ENCODE measurements at regions not wholly inside any gene's neighbourhood (a gene's known extent, or its start where the extent isn't known, plus 50 kb on each side); places are given as distances from the start of the nearest gene placed in this dataset.
"Not testable (repeated sequence)": the region's sequence is repeated elsewhere in the genome, so short reads cannot be mapped to it uniquely, and the experiment has no call there.

DNA sequence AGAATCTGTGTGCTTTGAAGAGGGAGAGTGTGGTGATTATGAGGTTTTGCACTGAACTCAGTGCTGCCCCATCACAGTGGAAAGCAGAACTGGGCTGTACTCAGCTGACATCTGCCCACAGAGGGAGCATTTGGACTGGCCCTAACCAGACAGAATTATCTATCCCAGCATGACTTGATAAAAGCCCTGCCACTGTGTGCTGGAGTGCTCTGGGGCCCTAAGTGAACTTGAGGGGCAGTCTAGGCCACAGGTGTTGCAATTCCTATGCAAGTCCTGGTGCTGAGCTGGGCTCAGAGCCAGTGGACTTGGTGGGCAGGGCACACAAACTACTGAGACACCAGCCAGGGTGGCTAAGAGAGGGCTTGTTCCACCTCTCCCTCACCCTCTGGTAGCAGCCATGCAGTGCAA lies 269.2 kb upstream of the CTNNB1 start:
- peak in 1 of 2 experiments; percentile 28 for DNase-seq
- Histone ChIP-seq H3K4me1 (peaks cover 6% of the 10 kb centered on the region; the same call in 1 of the 2 replicates), H3K36me3 (no peaks in the 10 kb centered on the region), H3K9me3 (replicated peaks) (no peaks in the 10 kb centered on the region), H3K27ac (no peak overlapping the region), H3K27me3 (no peaks in the 10 kb centered on the region), H3K4me3 (no peak overlapping the region)

DNA sequence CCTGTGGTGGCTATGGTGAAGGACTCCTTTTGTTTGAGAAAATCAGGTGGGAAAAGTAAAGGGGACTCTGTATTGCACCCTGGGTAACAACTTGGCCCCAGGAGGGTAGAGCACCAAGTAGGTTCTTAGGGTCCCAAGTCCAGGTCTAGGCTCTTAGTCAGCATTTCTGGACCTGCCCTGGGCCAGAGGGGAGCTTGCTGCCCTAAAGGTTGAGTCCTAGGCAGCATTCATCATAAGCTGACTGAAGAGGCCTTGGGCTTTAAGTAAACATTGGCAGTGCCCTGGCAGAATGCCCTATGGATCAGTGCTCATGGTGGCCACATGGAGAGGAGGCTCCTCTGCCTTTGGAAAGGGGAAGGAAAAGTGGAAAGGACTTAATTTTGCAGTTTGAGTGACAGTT lies 268.5 kb upstream of the CTNNB1 start:
- DNase-seq = no peak
- no peaks in the 10 kb centered on the region for H3K9me3 ChIP-seq (replicated peaks)
- no peaks in the 10 kb centered on the region for H3K27me3 ChIP-seq
- no peaks in the 10 kb centered on the region for H3K4me1 ChIP-seq
- no peaks in the 10 kb centered on the region for H3K36me3 ChIP-seq
- H3K27ac ChIP-seq = no peak overlapping the region
- H3K4me3 ChIP-seq = no peak overlapping the region

DNA sequence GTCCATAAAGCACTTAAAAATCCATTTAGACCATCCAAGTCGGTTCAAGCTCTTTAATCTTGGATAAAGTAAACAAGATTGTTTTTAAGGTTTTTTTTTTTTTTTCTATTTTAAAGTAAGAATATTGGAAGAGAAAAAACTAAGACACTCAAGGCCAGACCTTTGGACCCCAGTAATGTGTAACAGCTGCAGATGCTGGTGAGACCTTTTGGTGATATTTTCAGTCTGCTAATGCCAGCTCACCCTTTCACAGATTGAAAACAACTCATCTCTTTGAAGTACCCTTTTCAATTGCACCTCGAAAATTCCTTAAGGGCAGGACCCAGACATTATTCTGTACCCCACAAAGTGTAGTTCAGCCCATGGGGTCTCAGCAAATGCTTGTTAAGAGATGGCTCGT lies 260.7 kb upstream of the CTNNB1 start:
- H3K36me3 ChIP-seq = no peaks in the 10 kb centered on the region
- no peak overlapping the region for H3K27ac ChIP-seq
- no peak for DNase-seq
- no peak overlapping the region for H3K4me3 ChIP-seq
- H3K9me3 ChIP-seq (replicated peaks) = no peaks in the 10 kb centered on the region
- no peaks in the 10 kb centered on the region for H3K27me3 ChIP-seq
- no peaks in the 10 kb centered on the region for H3K4me1 ChIP-seq

- no peaks in the 10 kb centered on the region for H3K27me3 ChIP-seq
- no peaks in the 10 kb centered on the region for H3K36me3 ChIP-seq
- no peak overlapping the region for H3K4me3 ChIP-seq
- H3K4me1 ChIP-seq = no peaks in the 10 kb centered on the region
- DNase-seq = no peak
- H3K9me3 ChIP-seq (replicated peaks) = no peaks in the 10 kb centered on the region
- no peak overlapping the region for H3K27ac ChIP-seq
These were observed 260.1 kb upstream of the CTNNB1 start for GRCh38 chr3:40939030-40939740.

- no peak overlapping the region for H3K27ac ChIP-seq
- no peaks in the 10 kb centered on the region for H3K27me3 ChIP-seq
- H3K9me3 ChIP-seq (replicated peaks) = no peaks in the 10 kb centered on the region
- H3K36me3 ChIP-seq = no peaks in the 10 kb centered on the region
- no peaks in the 10 kb centered on the region for H3K4me1 ChIP-seq
- no peak overlapping the region for H3K4me3 ChIP-seq
- DNase-seq = peak in 1 of 2 experiments; percentile 11
These were observed 259.6 kb upstream of the CTNNB1 start for GRCh38 chr3:40939741-40940130.

- H3K36me3 ChIP-seq = no peaks in the 10 kb centered on the region
- no peak overlapping the region for H3K27ac ChIP-seq
- no peaks in the 10 kb centered on the region for H3K27me3 ChIP-seq
- no peaks in the 10 kb centered on the region for H3K9me3 ChIP-seq (replicated peaks)
- DNase-seq = no peak
- H3K4me1 ChIP-seq = no peaks in the 10 kb centered on the region
- H3K4me3 ChIP-seq = no peak overlapping the region
These were observed 258.7 kb upstream of the CTNNB1 start for GRCh38 chr3:40940651-40941050.

DNA sequence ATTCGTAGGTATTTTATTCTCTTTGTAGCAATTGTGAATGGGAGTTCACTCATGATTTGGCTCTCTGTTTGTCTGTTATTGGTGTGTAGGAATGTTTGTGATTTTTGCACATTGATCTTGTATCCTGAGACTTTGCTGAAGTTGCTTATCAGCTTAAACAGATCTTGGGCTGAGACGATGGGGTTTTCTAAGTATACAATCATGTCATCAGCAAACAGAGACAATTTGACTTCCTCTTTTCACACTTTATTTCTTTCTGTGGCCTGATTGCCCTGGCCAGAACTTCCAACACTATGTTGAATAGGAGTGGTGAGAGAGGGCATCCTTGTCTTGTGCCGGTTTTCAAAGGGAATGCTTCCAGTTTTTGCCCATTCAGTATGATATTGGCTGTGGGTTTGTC lies 252.3 kb upstream of the CTNNB1 start:
- not testable (repeated sequence) for H3K4me1 ChIP-seq; H3K4me3 ChIP-seq; H3K9me3 ChIP-seq (replicated peaks); H3K36me3 ChIP-seq; H3K27ac ChIP-seq; DNase-seq; H3K27me3 ChIP-seq

DNA sequence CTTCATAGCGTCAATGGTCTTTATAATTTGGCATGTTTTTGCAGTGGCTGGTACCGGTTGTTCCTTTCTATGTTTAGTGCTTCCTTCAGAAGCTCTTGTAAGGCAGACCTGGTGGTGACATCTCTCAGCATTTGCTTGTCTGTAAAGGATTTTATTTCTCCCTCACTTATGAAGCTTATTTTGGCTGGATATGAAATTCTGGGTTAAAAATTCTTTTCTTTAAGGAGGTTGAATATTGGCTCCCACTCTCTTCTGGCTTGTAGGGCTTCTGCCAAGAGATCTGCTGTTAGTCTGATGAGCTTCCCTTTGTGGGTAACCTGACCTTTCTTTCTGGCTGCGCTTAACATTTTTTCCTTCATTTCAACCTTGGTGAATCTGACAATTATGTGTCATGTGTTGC lies 250.0 kb upstream of the CTNNB1 start:
- H3K27me3 ChIP-seq; H3K36me3 ChIP-seq; H3K27ac ChIP-seq; H3K9me3 ChIP-seq (replicated peaks); H3K4me3 ChIP-seq; DNase-seq; H3K4me1 ChIP-seq: not testable (repeated sequence)

GRCh38 chr3:40951636-40952035 lies 247.7 kb upstream of the CTNNB1 start:
- Histone ChIP-seq H3K27ac (no peak overlapping the region), H3K36me3 (no peaks in the 10 kb centered on the region), H3K9me3 (replicated peaks) (no peaks in the 10 kb centered on the region), H3K27me3 (no peaks in the 10 kb centered on the region), H3K4me3 (no peak overlapping the region), H3K4me1 (0 out of 2 replicates have a peak, but pooled peaks cover 2% of the 10 kb centered on the region)
- peak; percentile 18 to 23 for DNase-seq

DNA sequence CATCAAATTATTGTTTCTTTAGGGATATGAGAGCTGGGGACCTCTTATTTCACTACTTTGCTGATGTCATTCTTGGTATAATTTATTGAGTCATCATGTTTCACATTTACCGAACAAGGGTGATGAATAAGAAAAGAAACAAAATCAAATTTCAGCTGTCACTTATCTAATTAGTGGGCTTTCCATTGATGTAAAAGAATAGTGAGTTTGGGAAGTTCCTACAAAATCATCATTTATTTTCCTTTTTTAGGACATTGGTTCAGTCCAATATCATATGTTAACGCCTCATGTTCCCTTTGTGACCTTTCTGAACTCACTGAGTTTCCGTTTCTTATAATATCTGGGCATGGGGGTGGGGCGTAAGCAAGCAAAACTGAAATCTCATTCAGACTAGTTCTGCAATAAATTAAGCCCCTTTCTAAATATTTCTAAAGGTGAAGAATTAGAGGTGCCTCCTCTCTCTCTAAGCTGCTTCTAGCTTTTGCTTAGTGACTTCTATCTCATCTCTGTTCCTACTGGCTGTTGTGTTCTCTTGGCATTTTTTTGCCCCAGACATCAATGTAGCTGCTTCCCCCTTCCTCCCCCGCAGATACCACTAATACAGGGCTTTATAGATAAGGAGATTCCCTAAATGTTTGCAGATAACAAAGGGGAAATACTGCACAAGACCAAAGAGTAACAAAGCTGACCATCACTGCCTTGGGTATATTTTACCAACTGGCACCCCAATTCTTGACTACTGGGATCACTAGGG lies 238.0 kb upstream of the CTNNB1 start:
- no peak overlapping the region for H3K4me3 ChIP-seq
- H3K9me3 ChIP-seq (replicated peaks) = no peaks in the 10 kb centered on the region
- H3K36me3 ChIP-seq = no peaks in the 10 kb centered on the region
- H3K27ac ChIP-seq = no peak overlapping the region
- H3K27me3 ChIP-seq = no peaks in the 10 kb centered on the region
- DNase-seq = no peak
- H3K4me1 ChIP-seq = no peaks in the 10 kb centered on the region

DNA sequence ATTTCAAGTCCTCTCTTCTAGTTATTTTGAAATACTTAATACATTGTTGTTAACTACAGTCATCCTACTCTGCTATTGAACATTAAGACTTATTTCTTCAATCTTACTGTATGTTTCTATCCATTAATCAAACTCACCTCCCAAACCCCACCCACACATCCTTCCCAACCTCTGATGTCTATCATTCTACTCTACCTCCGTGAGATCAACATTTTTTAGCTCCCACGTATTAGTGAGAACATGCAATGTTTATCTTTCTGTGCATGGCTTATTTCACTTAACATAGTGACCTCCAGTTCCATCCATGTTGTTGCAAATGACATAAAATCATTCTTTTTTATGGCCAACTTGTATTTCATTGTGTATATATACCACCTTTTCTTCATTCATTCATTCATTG lies 236.6 kb upstream of the CTNNB1 start:
- no peak for DNase-seq
- H3K27me3 ChIP-seq = no peaks in the 10 kb centered on the region
- no peaks in the 10 kb centered on the region for H3K9me3 ChIP-seq (replicated peaks)
- H3K4me1 ChIP-seq = no peaks in the 10 kb centered on the region
- H3K27ac ChIP-seq = no peak overlapping the region
- no peak overlapping the region for H3K4me3 ChIP-seq
- no peaks in the 10 kb centered on the region for H3K36me3 ChIP-seq

DNA sequence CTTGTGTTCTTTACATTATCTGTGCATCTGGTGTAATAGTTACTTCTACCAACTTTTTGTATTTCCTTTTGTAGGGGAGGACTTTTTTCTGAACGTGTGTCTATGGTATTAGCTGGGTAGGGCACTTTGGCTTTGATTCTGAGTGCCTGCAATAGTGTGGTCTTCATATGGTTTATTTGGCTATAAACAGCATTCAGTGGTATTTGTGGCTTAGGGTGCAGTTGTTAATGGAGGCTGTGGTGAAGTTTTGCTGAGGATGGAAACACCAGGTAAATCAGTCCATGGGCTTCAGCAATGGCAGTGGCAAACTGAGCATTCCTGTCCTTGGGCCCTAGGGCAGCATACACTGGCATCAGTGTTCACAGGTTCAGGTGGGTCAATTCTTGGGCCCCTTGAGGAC lies 230.6 kb upstream of the CTNNB1 start:
- H3K27ac ChIP-seq = no peak overlapping the region
- no peak overlapping the region for H3K4me3 ChIP-seq
- no peaks in the 10 kb centered on the region for H3K27me3 ChIP-seq
- DNase-seq = no peak
- H3K4me1 ChIP-seq = no peaks in the 10 kb centered on the region
- no peaks in the 10 kb centered on the region for H3K36me3 ChIP-seq
- no peaks in the 10 kb centered on the region for H3K9me3 ChIP-seq (replicated peaks)

DNA sequence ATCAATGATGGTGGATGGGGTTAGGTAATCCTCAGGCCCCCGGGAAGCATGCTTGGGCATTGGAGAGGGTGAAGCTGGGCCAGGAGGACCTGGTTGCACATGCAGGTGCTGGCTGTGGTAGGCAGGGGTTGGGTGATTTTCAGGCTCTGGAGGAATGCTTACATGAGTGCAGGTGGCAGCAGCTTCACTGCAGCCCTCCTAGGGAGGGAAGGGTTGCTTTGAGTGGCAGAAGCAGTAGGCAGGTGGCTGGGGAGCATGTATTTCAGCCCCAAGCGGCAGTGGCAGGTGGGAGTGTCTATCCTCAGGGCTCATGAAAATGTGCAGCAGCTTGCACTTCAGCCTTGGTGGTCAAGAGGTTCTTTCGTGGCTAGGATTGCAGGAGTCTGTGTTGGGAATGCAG lies 230.0 kb upstream of the CTNNB1 start:
- H3K27me3 ChIP-seq = no peaks in the 10 kb centered on the region
- H3K4me3 ChIP-seq = no peak overlapping the region
- H3K27ac ChIP-seq = no peak overlapping the region
- H3K4me1 ChIP-seq = no peaks in the 10 kb centered on the region
- no peaks in the 10 kb centered on the region for H3K9me3 ChIP-seq (replicated peaks)
- H3K36me3 ChIP-seq = no peaks in the 10 kb centered on the region
- DNase-seq = peak in 1 of 2 experiments; percentile 12

DNA sequence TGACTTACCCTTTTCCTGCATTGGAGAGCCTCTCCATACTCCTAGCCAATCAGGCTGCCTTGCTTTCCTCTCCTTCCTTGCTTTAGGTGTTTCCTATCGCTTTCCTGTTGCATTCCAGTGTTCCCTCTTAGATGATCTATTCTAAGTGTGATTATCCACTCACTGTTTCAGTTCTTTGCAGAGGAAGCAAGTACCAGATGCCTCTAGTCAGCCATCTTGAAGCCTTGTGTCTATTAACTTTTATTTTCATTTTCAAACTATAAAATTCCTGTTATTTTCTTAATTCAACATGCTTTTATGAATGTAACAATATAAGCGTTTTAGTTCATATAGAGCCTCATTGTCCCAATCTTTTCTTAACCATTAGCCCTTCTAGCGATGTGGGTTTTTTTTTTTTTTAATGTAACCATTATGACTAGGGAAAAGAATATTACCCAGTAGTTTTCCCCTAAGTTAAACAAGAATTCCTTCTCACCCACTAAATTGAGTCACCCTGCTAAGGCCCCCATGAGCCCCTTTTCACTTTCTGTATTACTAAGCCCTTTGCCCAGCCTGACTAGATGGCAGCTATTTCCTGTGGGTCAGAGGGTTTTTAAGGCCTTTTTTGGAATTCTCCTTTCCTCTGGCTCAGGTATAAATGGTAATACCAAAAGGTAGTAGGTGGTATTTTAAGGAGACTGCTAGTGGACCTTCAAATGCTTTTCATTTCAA lies 229.4 kb upstream of the CTNNB1 start:
- H3K27me3 ChIP-seq = no peaks in the 10 kb centered on the region
- H3K27ac ChIP-seq = no peak overlapping the region
- no peak for DNase-seq

More for the DNA sequence above, 229.4 kb upstream of the CTNNB1 start:
- Histone ChIP-seq H3K9me3 (replicated peaks) (no peaks in the 10 kb centered on the region), H3K4me1 (no peaks in the 10 kb centered on the region; the same call in 1 of the 2 replicates), H3K36me3 (no peaks in the 10 kb centered on the region), H3K4me3 (no peak overlapping the region)

Data from SJCRH30 (cell line).